Neural progenitor cell (in vitro differentiated cells): ENCODE measurements at regions not wholly inside any gene's neighbourhood (a gene's known extent, or its start where the extent isn't known, plus 50 kb on each side); places are given as distances from the start of the nearest gene placed in this dataset.

Experiments
- CTCF ChIP-seq: fragments of 200-600 bp; sonication (generic); IDR thresholded peaks from 2 replicates; pipeline ENCODE4 v1.5.1; 2017; ENCODE audit warnings: antibody characterized with exemption, mild to moderate bottlenecking
- EZH2 ChIP-seq: fragments of 200-600 bp; sonication (generic); IDR thresholded peaks from 2 replicates; pipeline ENCODE4 v1.6.1; 2017; ENCODE audit warnings: antibody characterized with exemption, mild to moderate bottlenecking, moderate library complexity
- EZH2phosphoT487 ChIP-seq: fragments of 200-600 bp; sonication (generic); IDR thresholded peaks from 2 replicates; pipeline ENCODE4 v1.6.1; 2017; ENCODE audit warnings: antibody characterized with exemption

- no peak for TF ChIP-seq CTCF
- no peak for TF ChIP-seq EZH2
- TF ChIP-seq EZH2phosphoT487, result no peak
Observed at GRCh38 chr13:33454844-33455705, 169.5 kb upstream of the STARD13 start.
